ENCODE measurements at regions not wholly inside any gene's neighbourhood (a gene's known extent, or its start where the extent isn't known, plus 50 kb on each side); places are given as distances from the start of the nearest gene placed in this dataset.

DNA sequence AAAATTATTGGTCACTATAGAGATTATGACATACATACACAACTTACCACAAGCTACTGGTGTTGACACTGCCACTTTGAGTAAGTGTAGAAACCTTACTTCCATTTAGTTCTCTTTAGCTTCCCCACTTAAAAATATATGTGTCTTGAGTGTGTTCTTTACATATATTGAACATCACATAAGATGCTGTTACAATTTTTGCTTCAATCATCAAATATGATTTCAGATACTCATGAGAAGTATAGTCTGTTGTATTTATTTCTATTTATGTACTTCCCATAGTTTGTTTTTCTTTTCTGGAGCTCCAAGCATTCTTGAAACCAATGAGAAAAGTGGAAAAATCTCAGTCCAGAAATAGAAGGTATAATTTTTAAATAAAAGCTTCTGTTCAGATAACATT is 102.7 kb upstream of the SDK1 start:
- TF ChIP-seq EZH2 (IDR thresholded peaks at IDR 0.05) (no peak), FOXP2 (optimal IDR thresholded peaks at IDR 0.05; ENCODE audit: control extremely low read depth, extremely low read length, insufficient read depth) (no peak), POLR2AphosphoS5 (IDR thresholded peaks at IDR 0.05; ENCODE audit: borderline replicate concordance, low read depth, low read length) (no peak)
